NCI-H526 treated with DMSO at 0.1 percent for 48 hours (cell line): ENCODE measurements at regions not wholly inside any gene's neighbourhood (a gene's known extent, or its start where the extent isn't known, plus 50 kb on each side); places are given as distances from the start of the nearest gene placed in this dataset.
"Not testable (repeated sequence)": the region's sequence is repeated elsewhere in the genome, so short reads cannot be mapped to it uniquely, and the experiment has no call there.

Source experiments
- DNase-seq: peaks from one replicate; lab custom pipeline; 2025; lab: John Stamatoyannopoulos, UW

- no peak for DNase-seq
Measured at GRCh38 chr4:71081192-71081591, 87.7 kb downstream of the DCK start.

GRCh38 chr4:71093745-71094144 lies 100.3 kb downstream of the DCK start:
- DNase-seq, result no peak

GRCh38 chr4:71094201-71094600 lies 100.8 kb downstream of the DCK start:
- DNase-seq, result no peak

GRCh38 chr4:71095141-71095540 lies 101.7 kb downstream of the DCK start:
- no peak for DNase-seq

- no peak for DNase-seq
Measured at GRCh38 chr4:71095545-71095944, 102.1 kb downstream of the DCK start.

- no peak for DNase-seq
Measured at GRCh38 chr4:71107726-71108125, 114.3 kb downstream of the DCK start.

- no peak for DNase-seq
Measured at GRCh38 chr4:71110499-71110898, 117.0 kb downstream of the DCK start.

GRCh38 chr4:71111133-71111532 lies 117.7 kb downstream of the DCK start:
- DNase-seq, result not testable (repeated sequence)

GRCh38 chr4:71113294-71113693 lies 119.8 kb downstream of the DCK start:
- DNase-seq, result no peak

- DNase-seq, result no peak
Measured at GRCh38 chr4:71120831-71121524, 127.5 kb downstream of the DCK start.

- no peak for DNase-seq
Measured at GRCh38 chr4:71123951-71124350, 130.5 kb downstream of the DCK start.

GRCh38 chr4:71125137-71125536 lies 131.7 kb downstream of the DCK start:
- no peak for DNase-seq

GRCh38 chr4:71126719-71127118 lies 133.3 kb downstream of the DCK start:
- DNase-seq, result no peak

- no peak for DNase-seq
Measured at GRCh38 chr4:71130827-71131603, 137.6 kb downstream of the DCK start.

GRCh38 chr4:71132486-71132885 lies 139.0 kb downstream of the DCK start:
- no peak for DNase-seq

- no peak for DNase-seq
Measured at GRCh38 chr4:71133491-71133890, 140.0 kb downstream of the DCK start.

GRCh38 chr4:71136071-71136470 lies 142.6 kb downstream of the DCK start:
- DNase-seq, result no peak

- DNase-seq, result no peak
Measured at GRCh38 chr4:71138007-71138615, 144.7 kb downstream of the DCK start.

GRCh38 chr4:71140563-71140962 lies 147.1 kb downstream of the DCK start:
- DNase-seq, result no peak

- no peak for DNase-seq
Measured at GRCh38 chr4:71141125-71141524, 147.7 kb downstream of the DCK start.

GRCh38 chr4:71147261-71147660 lies 153.8 kb downstream of the DCK start:
- no peak for DNase-seq

GRCh38 chr4:71148545-71148944 lies 155.1 kb downstream of the DCK start:
- DNase-seq, result no peak

- DNase-seq, result no peak
Measured at GRCh38 chr4:71151054-71151453, 157.6 kb downstream of the DCK start.
